ENCODE measurements at regions not wholly inside any gene's neighbourhood (a gene's known extent, or its start where the extent isn't known, plus 50 kb on each side); places are given as distances from the start of the nearest gene placed in this dataset.

DNA sequence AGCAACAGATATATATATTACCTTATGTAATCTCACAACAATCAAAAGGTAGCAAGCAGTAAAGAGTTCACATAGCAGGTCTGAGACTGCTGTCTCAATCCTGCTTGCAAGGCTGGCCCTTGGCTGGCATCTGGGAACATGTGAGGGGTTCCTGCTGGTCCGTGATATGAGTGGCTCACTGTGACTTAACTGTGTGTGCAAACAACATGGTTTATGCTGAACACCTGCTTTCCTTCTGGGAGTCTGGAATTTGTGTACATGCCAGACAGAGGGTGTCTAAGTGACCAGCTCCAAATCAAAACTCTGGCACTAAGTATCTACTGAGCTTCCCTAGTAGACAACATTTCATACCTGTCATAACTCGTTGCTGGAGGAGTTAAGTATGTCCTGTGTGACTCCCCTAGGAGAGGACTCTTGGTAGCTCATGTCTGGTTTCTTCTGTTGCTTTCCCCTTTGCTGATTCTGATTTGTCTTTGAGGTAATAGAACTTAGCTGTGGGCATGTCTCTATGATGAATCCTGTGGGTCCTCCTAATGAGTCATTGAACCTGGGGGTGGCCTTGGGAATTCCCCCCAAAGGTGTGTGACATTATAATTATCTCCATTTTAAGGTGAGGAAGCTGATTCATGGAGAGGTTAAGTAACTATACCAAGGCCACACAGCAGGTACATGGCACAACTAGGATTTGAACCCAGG lies 131.6 kb upstream of the NEDD9 start:
- TF ChIP-seq POLR2AphosphoS5 (IDR thresholded peaks at IDR 0.05) = no peak
- TF ChIP-seq CTCF (IDR thresholded peaks at IDR 0.05 in 8 of 11, conservative IDR thresholded peaks at IDR 0.05 in 3 of 11) = no peak
